Endodermal cell (in vitro differentiated cells): ENCODE measurements at regions not wholly inside any gene's neighbourhood (a gene's known extent, or its start where the extent isn't known, plus 50 kb on each side); places are given as distances from the start of the nearest gene placed in this dataset. TPM values are rescaled to one million over a fixed set of nuclear protein-coding genes. Genes with fewer than 3 reads are reported as not detected.

Source experiments
- DNase-seq: peaks from one replicate; pipeline ENCODE4 v3.0.0-alpha.2; 2017
- H3K27ac ChIP-seq: 2 replicates; pipeline ENCODE4 v1.5.1; 2013; ENCODE audit warnings: mild to moderate bottlenecking, low read depth, low read length, moderate library complexity
- H3K27me3 ChIP-seq: 2 replicates; pipeline ENCODE4 v1.6.1; 2013; ENCODE audit warnings: mild to moderate bottlenecking, low read length, moderate library complexity; ENCODE audit not compliant: insufficient read depth, control insufficient read depth, poor library complexity, severe bottlenecking
- H3K36me3 ChIP-seq: 2 replicates; pipeline ENCODE4 v1.7.0; 2013; ENCODE audit warnings: mild to moderate bottlenecking, low read length, moderate library complexity; ENCODE audit not compliant: control insufficient read depth, insufficient read depth
- H3K4me1 ChIP-seq: one replicate; pipeline ENCODE4 v1.7.0; 2013; ENCODE audit warnings: low read length; ENCODE audit not compliant: control insufficient read depth, insufficient read depth
- H3K4me3 ChIP-seq: 2 replicates; pipeline ENCODE4 v1.5.1; 2013; ENCODE audit warnings: mild to moderate bottlenecking, low read length, moderate library complexity
- H3K9ac ChIP-seq: 2 replicates; pipeline ENCODE4 v1.6.1; 2013; ENCODE audit warnings: mild to moderate bottlenecking, low read length, moderate library complexity; ENCODE audit not compliant: poor library complexity, severe bottlenecking; ENCODE audit errors: extremely low read depth
- H3K9me3 ChIP-seq: 2 replicates; pipeline ENCODE4 v1.6.1; 2013; ENCODE audit warnings: mild to moderate bottlenecking, low read length, moderate library complexity; ENCODE audit not compliant: control insufficient read depth
- H3K27ac Mint-ChIP-seq: 2 replicates; pipeline ENCODE4 v1.8.0; 2020; ENCODE audit warnings: mixed read lengths
- H3K27me3 Mint-ChIP-seq: 2 replicates; pipeline ENCODE4 v1.8.0; 2021; ENCODE audit warnings: mild to moderate bottlenecking, mixed read lengths; ENCODE audit not compliant: insufficient read depth
- H3K36me3 Mint-ChIP-seq: 2 replicates; pipeline ENCODE4 v1.8.0; 2020; ENCODE audit warnings: low read depth, mixed read lengths
- H3K4me1 Mint-ChIP-seq: 2 replicates; pipeline ENCODE4 v1.8.0; 2020; ENCODE audit warnings: mixed read lengths
- H3K4me3 Mint-ChIP-seq: 2 replicates; pipeline ENCODE4 v1.8.0; 2020; ENCODE audit warnings: mild to moderate bottlenecking, moderate library complexity, mixed read lengths
- H3K9me3 Mint-ChIP-seq: 2 replicates; pipeline ENCODE4 v1.8.0; 2020; ENCODE audit warnings: mild to moderate bottlenecking, mixed read lengths
- WGBS, 2 experiments: methylation state at CpG; one replicate each; pipeline versions ENCODE4 v1.1.5 to v1.1.7; 2013; ENCODE audit warnings: missing lambda C conversion rate in 2 of 2, mixed read lengths in 1 of 2; ENCODE audit not compliant: insufficient coverage in 1 of 2, insufficient read length in 1 of 2; 5-methylcytosine and 5-hydroxymethylcytosine counted together
- microRNA-seq: library from miRNA; unstranded; fragments of <30 nt; microRNA quantifications from one replicate; pipeline ENCODE4 v1.2.0, GENCODE V29; 2020; ENCODE audit warnings: borderline microRNAs expressed
- TF ChIP-seq, protein P1 (sequence below): fragments of 200-600 bp; sonication (generic); conservative IDR thresholded peaks from 2 replicates; pipeline ENCODE4 v1.5.0; 2021; ENCODE audit warnings: antibody characterized with exemption, mild to moderate bottlenecking

GRCh38 chr5:88934439-88934838 is 51.5 kb upstream of the MEF2C start:
- no peaks in the 10 kb centered on the region for H3K27me3 Mint-ChIP-seq

More at GRCh38 chr5:88934439-88934838, 51.5 kb upstream of the MEF2C start:
- Mint-ChIP-seq H3K4me1 (no peaks in the 10 kb centered on the region), H3K27ac (no peak overlapping the region), H3K9me3 (no peaks in the 10 kb centered on the region), H3K36me3 (no peaks in the 10 kb centered on the region), H3K4me3 (no peak overlapping the region)
- WGBS, 2 experiments, result 91% methylated on average over 3 of the region's 3 CpGs; no CpG with 5 or more reads in 1 of the 2 experiments
- no peak for DNase-seq
- no peak overlapping the region for H3K27ac ChIP-seq
- no peaks in the 10 kb centered on the region for H3K36me3 ChIP-seq
- no peak overlapping the region for H3K9ac ChIP-seq
- TF ChIP-seq, protein P1, sequence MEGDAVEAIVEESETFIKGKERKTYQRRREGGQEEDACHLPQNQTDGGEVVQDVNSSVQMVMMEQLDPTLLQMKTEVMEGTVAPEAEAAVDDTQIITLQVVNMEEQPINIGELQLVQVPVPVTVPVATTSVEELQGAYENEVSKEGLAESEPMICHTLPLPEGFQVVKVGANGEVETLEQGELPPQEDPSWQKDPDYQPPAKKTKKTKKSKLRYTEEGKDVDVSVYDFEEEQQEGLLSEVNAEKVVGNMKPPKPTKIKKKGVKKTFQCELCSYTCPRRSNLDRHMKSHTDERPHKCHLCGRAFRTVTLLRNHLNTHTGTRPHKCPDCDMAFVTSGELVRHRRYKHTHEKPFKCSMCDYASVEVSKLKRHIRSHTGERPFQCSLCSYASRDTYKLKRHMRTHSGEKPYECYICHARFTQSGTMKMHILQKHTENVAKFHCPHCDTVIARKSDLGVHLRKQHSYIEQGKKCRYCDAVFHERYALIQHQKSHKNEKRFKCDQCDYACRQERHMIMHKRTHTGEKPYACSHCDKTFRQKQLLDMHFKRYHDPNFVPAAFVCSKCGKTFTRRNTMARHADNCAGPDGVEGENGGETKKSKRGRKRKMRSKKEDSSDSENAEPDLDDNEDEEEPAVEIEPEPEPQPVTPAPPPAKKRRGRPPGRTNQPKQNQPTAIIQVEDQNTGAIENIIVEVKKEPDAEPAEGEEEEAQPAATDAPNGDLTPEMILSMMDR, result no peak
- no peaks in the 10 kb centered on the region for H3K9me3 ChIP-seq
- H3K4me3 ChIP-seq, result no peak overlapping the region
- no peaks in the 10 kb centered on the region for H3K4me1 ChIP-seq
- H3K27me3 ChIP-seq, result no peaks in the 10 kb centered on the region

Small RNA genes lying in the stretch of these regions (microRNA-seq; reads per million reads assigned to microRNA genes)
- gene MIR3660, result not detected
